MCF 10A (cell line): ENCODE measurements at regions not wholly inside any gene's neighbourhood (a gene's known extent, or its start where the extent isn't known, plus 50 kb on each side); places are given as distances from the start of the nearest gene placed in this dataset.

Experiments used
- BruUV-seq: library from RNA; stranded (reverse); fragments of 400-500 nt; replicated peaks from 2 replicates; lab custom pipeline; 2021; lab: Mats Ljungman, UMichigan
- CTCF ChIA-PET: fragments of 300-600 bp; sonication (Branson Sonifier 250); formaldehyde crosslinking; extraction: SDS; loops from one replicate; lab custom pipeline; 2021; ENCODE audit warnings: antibody characterized with exemption, inconsistent platforms; lab: Yijun Ruan, JAX
- POLR2A ChIA-PET: fragments of 300-600, 350-650 bp; sonication (Branson Sonifier 250); formaldehyde crosslinking; extraction: SDS; loops from one replicate; lab custom pipeline; 2020; ENCODE audit warnings: antibody characterized with exemption, inconsistent platforms; lab: Yijun Ruan, JAX
- DNase-seq: peaks from one replicate; pipeline ENCODE4 v3.0.0-alpha.2; 2018; ENCODE audit not compliant: unreplicated experiment
- H3K27ac Mint-ChIP-seq: one replicate; pipeline ENCODE4 v1.8.0; 2022; ENCODE audit warnings: mild to moderate bottlenecking, low read depth, mixed read lengths; ENCODE audit not compliant: unreplicated experiment
- H3K27me3 Mint-ChIP-seq: one replicate; pipeline ENCODE4 v1.8.0; 2022; ENCODE audit warnings: mixed read lengths; ENCODE audit not compliant: insufficient read depth, unreplicated experiment
- H3K36me3 Mint-ChIP-seq: one replicate; pipeline ENCODE4 v1.8.0; 2022; ENCODE audit warnings: mild to moderate bottlenecking, moderate library complexity, mixed read lengths; ENCODE audit not compliant: insufficient read depth, unreplicated experiment
- H3K4me1 Mint-ChIP-seq: one replicate; pipeline ENCODE4 v1.8.0; 2022; ENCODE audit warnings: mixed read lengths; ENCODE audit not compliant: insufficient read depth, unreplicated experiment
- H3K4me3 Mint-ChIP-seq: one replicate; pipeline ENCODE4 v1.8.0; 2022; ENCODE audit warnings: mild to moderate bottlenecking, moderate library complexity, mixed read lengths; ENCODE audit not compliant: unreplicated experiment
- H3K9me3 Mint-ChIP-seq: one replicate; pipeline ENCODE4 v1.8.0; 2022; ENCODE audit warnings: mixed read lengths; ENCODE audit not compliant: unreplicated experiment
- CTCF ChIP-seq: fragments of 200-600 bp; IDR thresholded peaks from one replicate; pipeline ENCODE4 v1.8.0; 2022; ENCODE audit warnings: antibody characterized with exemption, mild to moderate bottlenecking; ENCODE audit not compliant: unreplicated experiment
- intact Hi-C: fragments of 100-400 bp; cut with micrococcal nuclease; formaldehyde crosslinking; loops from 2 replicates; pipeline ENCODE4 v1.14.1; 2022

- Mint-ChIP-seq H3K9me3 (no peaks in the 10 kb centered on the region), H3K4me1 (no peaks in the 10 kb centered on the region), H3K36me3 (no peaks in the 10 kb centered on the region), H3K27ac (no peak overlapping the region), H3K4me3 (no peak overlapping the region), H3K27me3 (no peaks in the 10 kb centered on the region)
- ChIA-PET POLR2A (interaction anchor here (0.6 kb wide), 1 partner anchor 68 kb away, joined by 3 read pairs; no protein-coding TSS in a partner anchor), CTCF (interaction anchor here (0.5 to 4.1 kb wide), 6 partner anchors 56 to 954 kb away, joined by 3 to 27 read pairs (median 3); no protein-coding TSS in a partner anchor)
- no peak for DNase-seq
- intact Hi-C loops = loop anchor here (5.0 to 10.0 kb wide), 2 partner anchors 59 to 1217 kb away; no protein-coding TSS in a partner anchor
- BruUV-seq = no TSS peak
- no peak for TF ChIP-seq CTCF
Measured at GRCh38 chr4:124321364-124321763, 391.2 kb downstream of the ANKRD50 start.

- H3K4me1 Mint-ChIP-seq = no peaks in the 10 kb centered on the region
- no peaks in the 10 kb centered on the region for H3K27me3 Mint-ChIP-seq
- DNase-seq = peak; percentile 59
- ChIA-PET CTCF (interaction anchor here (0.6 to 4.1 kb wide), 16 partner anchors 8 to 973 kb away, joined by 3 to 27 read pairs (median 3); no protein-coding TSS in a partner anchor), POLR2A (no interaction called here)
- TF ChIP-seq CTCF = peak; percentile 52
- BruUV-seq = no TSS peak
- H3K27ac Mint-ChIP-seq = no peak overlapping the region
- H3K36me3 Mint-ChIP-seq = no peaks in the 10 kb centered on the region
- no peaks in the 10 kb centered on the region for H3K9me3 Mint-ChIP-seq
- intact Hi-C loops = loop anchor here (1.0 to 10.0 kb wide), 5 partner anchors 60 to 1218 kb away; no protein-coding TSS in a partner anchor
- no peak overlapping the region for H3K4me3 Mint-ChIP-seq
Measured at GRCh38 chr4:124322234-124323065, 390.1 kb downstream of the ANKRD50 start.

GRCh38 chr4:124325690-124326089 is 386.8 kb downstream of the ANKRD50 start:
- H3K27me3 Mint-ChIP-seq = no peaks in the 10 kb centered on the region
- ChIA-PET CTCF (no interaction called here), POLR2A (no interaction called here)
- DNase-seq = no peak
- BruUV-seq = no TSS peak
- no peaks in the 10 kb centered on the region for H3K9me3 Mint-ChIP-seq
- TF ChIP-seq CTCF = no peak
- H3K36me3 Mint-ChIP-seq = no peaks in the 10 kb centered on the region
- intact Hi-C loops = loop anchor here (10.0 kb wide), 1 partner anchor 1221 kb away; no protein-coding TSS in a partner anchor
- H3K4me3 Mint-ChIP-seq = no peak overlapping the region
- H3K27ac Mint-ChIP-seq = no peak overlapping the region
- H3K4me1 Mint-ChIP-seq = no peaks in the 10 kb centered on the region

- TF ChIP-seq CTCF = no peak
- Mint-ChIP-seq H3K36me3 (no peaks in the 10 kb centered on the region), H3K4me1 (no peaks in the 10 kb centered on the region), H3K9me3 (no peaks in the 10 kb centered on the region), H3K4me3 (no peak overlapping the region), H3K27me3 (no peaks in the 10 kb centered on the region), H3K27ac (no peak overlapping the region)
- POLR2A ChIA-PET = no interaction called here
- DNase-seq = no peak
- CTCF ChIA-PET = interaction anchor here (1.0 to 1.2 kb wide), 2 partner anchors 12 to 955 kb away, joined by 3 to 4 read pairs; no protein-coding TSS in a partner anchor
- BruUV-seq = no TSS peak
- intact Hi-C loops = loop anchor here (10.0 kb wide), 1 partner anchor 1224 kb away; no protein-coding TSS in a partner anchor
Measured at GRCh38 chr4:124329134-124329533, 383.4 kb downstream of the ANKRD50 start.
